ENCODE measurements at regions not wholly inside any gene's neighbourhood (a gene's known extent, or its start where the extent isn't known, plus 50 kb on each side); places are given as distances from the start of the nearest gene placed in this dataset.

DNA sequence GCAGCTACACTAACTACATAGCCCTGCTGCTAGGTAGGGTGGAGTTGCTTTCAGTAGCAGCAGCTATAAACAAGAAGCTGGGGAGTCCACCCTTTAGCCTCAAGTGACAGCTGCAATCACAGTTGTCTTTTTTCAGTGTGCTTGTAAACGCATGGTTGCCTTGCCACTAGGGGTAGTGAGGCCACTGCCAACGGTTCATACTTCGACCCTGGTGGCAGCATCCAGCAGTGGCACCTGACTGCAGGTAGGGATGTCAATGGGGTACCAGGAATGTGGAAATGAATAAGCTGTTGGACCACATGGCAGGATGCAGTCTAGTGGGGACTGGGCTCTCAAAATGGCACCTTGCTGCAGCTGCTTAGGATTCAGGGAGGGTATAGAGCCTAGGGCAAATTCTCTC lies 367.2 kb downstream of the RASEF start:
- Histone ChIP-seq H3K4me1 (no peaks in the 10 kb centered on the region), H3K27ac (no peak overlapping the region), H3K9me3 (peaks cover 10 to 18% of the 10 kb centered on the region in 2 donors), H3K36me3 (no peaks in the 10 kb centered on the region), H3K27me3 (no peaks in the 10 kb centered on the region), H3K4me3 (no peak overlapping the region)
- TF ChIP-seq CTCF (IDR thresholded peaks at IDR 0.05) = no peak
- TF ChIP-seq POLR2AphosphoS5 (IDR thresholded peaks at IDR 0.05) = no peak
- TF ChIP-seq POLR2A (IDR thresholded peaks at IDR 0.05) = no peak
- DNase-seq (ENCODE audit: low spot score in 2 of 2) = no peak
- intact Hi-C loops (cut with DNase I; ENCODE audit: low total_unique reads) = no loop called here

DNA sequence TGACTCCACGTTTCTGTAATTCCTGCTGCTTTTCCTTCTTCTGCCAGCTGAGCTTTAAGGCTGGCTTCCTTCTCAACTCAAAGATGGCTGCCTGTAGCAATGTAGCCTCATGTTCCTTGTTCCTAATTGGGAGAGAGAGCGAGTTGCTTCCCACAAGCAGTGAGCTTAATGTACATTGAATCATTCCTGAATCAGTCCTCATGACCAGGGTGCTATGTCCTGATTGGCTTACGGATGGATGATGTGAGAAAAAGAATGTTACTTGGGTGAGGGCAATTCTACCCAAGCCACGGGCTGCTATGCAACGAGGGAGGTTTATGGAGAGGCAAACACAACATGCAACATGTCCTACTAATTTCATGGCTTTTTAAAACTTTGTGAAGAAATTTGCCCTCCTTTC lies 356.2 kb downstream of the RASEF start:
- H3K9me3 ChIP-seq = no peaks in the 10 kb centered on the region
- H3K36me3 ChIP-seq = no peaks in the 10 kb centered on the region
- H3K27me3 ChIP-seq = no peaks in the 10 kb centered on the region
- no peaks in the 10 kb centered on the region for H3K4me1 ChIP-seq
- no peak overlapping the region for H3K4me3 ChIP-seq
- H3K27ac ChIP-seq = no peak overlapping the region
- DNase-seq (ENCODE audit: low spot score in 2 of 2) = no peak
- intact Hi-C loops (cut with DNase I; ENCODE audit: low total_unique reads) = no loop called here
- TF ChIP-seq POLR2A (IDR thresholded peaks at IDR 0.05) = no peak

- intact Hi-C loops (cut with DNase I; ENCODE audit: low total_unique reads) = loop anchor here (5.0 kb wide), 1 partner anchor 395 kb away; no protein-coding TSS in a partner anchor
- no peaks in the 10 kb centered on the region for H3K4me1 ChIP-seq
- H3K27me3 ChIP-seq = no peaks in the 10 kb centered on the region
- H3K4me3 ChIP-seq = no peak overlapping the region
- no peak for DNase-seq (ENCODE audit: low spot score in 2 of 2)
- TF ChIP-seq POLR2AphosphoS5 (IDR thresholded peaks at IDR 0.05) = no peak
- no peak for TF ChIP-seq CTCF (IDR thresholded peaks at IDR 0.05)
- no peak for TF ChIP-seq POLR2A (IDR thresholded peaks at IDR 0.05)
- H3K27ac ChIP-seq = no peak overlapping the region
- no peaks in the 10 kb centered on the region for H3K36me3 ChIP-seq
- H3K9me3 ChIP-seq = peaks cover 5 to 17% of the 10 kb centered on the region in 2 donors
Measured at GRCh38 chr9:82716821-82717220, 346.1 kb downstream of the RASEF start.

- no peaks in the 10 kb centered on the region for H3K36me3 ChIP-seq
- H3K4me1 ChIP-seq = no peaks in the 10 kb centered on the region
- H3K27me3 ChIP-seq = no peaks in the 10 kb centered on the region
- DNase-seq (ENCODE audit: low spot score in 2 of 2) = no peak
- intact Hi-C loops (cut with DNase I; ENCODE audit: low total_unique reads) = no loop called here
- no peak overlapping the region for H3K27ac ChIP-seq
- H3K4me3 ChIP-seq = no peak overlapping the region
- TF ChIP-seq CTCF (IDR thresholded peaks at IDR 0.05) (no peak), POLR2AphosphoS5 (IDR thresholded peaks at IDR 0.05) (no peak), POLR2A (IDR thresholded peaks at IDR 0.05) (no peak)
- no peaks in the 10 kb centered on the region for H3K9me3 ChIP-seq
Measured at GRCh38 chr9:82720515-82720914, 342.4 kb downstream of the RASEF start.

DNA sequence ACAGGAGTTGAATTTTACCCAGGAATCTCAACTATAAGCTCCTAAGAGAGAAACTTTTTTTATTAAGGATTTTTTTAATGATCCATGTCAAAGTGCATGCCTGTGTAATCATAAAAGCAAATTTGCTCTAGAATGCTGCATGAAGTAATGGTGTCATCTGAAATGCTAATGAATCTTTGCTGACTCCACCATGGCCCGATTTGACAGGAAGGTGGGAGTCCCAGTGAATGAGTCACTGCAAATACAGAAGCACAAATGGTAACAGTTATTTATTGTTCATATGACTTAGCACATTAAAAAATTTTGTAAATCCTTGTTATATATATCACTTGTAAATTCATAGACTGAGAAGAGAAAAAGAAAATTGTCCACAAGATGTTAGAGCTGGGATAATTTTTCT lies 341.3 kb downstream of the RASEF start:
- H3K27ac ChIP-seq = no peak overlapping the region
- no peaks in the 10 kb centered on the region for H3K9me3 ChIP-seq
- H3K36me3 ChIP-seq = no peaks in the 10 kb centered on the region
- no peak overlapping the region for H3K4me3 ChIP-seq
- no peak for DNase-seq (ENCODE audit: low spot score in 2 of 2)
- intact Hi-C loops (cut with DNase I; ENCODE audit: low total_unique reads) = no loop called here
- no peak for TF ChIP-seq POLR2A (IDR thresholded peaks at IDR 0.05)
- no peak for TF ChIP-seq POLR2AphosphoS5 (IDR thresholded peaks at IDR 0.05)
- no peak for TF ChIP-seq CTCF (IDR thresholded peaks at IDR 0.05)
- no peaks in the 10 kb centered on the region for H3K27me3 ChIP-seq
- H3K4me1 ChIP-seq = no peaks in the 10 kb centered on the region

DNA sequence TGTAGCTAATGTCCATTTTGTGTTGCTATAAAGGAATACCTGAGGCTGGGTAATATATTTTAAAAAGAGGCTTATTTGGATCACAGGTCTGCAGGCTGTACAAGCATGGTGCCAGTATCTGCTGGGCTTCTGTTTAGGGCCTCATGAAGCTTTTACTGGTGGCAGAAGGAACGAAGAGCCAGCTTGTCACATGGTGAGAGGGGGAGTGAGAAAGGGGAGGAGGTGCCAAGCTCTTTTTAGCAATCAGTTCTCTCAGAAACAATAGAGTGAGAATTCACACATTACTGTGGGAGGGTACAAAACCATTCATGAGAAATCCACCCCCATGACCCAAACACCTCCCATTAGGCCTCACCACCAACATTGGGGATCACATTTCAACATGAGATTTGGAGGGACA lies 340.9 kb downstream of the RASEF start:
- intact Hi-C loops (cut with DNase I; ENCODE audit: low total_unique reads) = no loop called here

More for the DNA sequence above, 340.9 kb downstream of the RASEF start:
- no peak for DNase-seq (ENCODE audit: low spot score in 2 of 2)
- no peak for TF ChIP-seq POLR2AphosphoS5 (IDR thresholded peaks at IDR 0.05)
- TF ChIP-seq CTCF (IDR thresholded peaks at IDR 0.05) = no peak
- no peak for TF ChIP-seq POLR2A (IDR thresholded peaks at IDR 0.05)
- H3K36me3 ChIP-seq = no peaks in the 10 kb centered on the region
- H3K9me3 ChIP-seq = no peaks in the 10 kb centered on the region
- H3K27ac ChIP-seq = no peak overlapping the region
- H3K27me3 ChIP-seq = no peaks in the 10 kb centered on the region
- H3K4me1 ChIP-seq = no peaks in the 10 kb centered on the region
- no peak overlapping the region for H3K4me3 ChIP-seq

All from breast epithelium (tissue), 4 donors.